Nephron progenitor cell (in vitro differentiated cells): ENCODE measurements at regions not wholly inside any gene's neighbourhood (a gene's known extent, or its start where the extent isn't known, plus 50 kb on each side); places are given as distances from the start of the nearest gene placed in this dataset.

Experiments used
- DNase-seq: peaks from one replicate; pipeline ENCODE4 v3.0.0; 2021
- H3K27ac Mint-ChIP-seq: 2 replicates; pipeline ENCODE4 v1.8.0; 2021; ENCODE audit warnings: mild to moderate bottlenecking, moderate library complexity, mixed read lengths
- H3K27me3 Mint-ChIP-seq: 2 replicates; pipeline ENCODE4 v1.8.0; 2021; ENCODE audit warnings: mild to moderate bottlenecking, low read depth, mixed read lengths; ENCODE audit not compliant: poor library complexity
- H3K36me3 Mint-ChIP-seq: 2 replicates; pipeline ENCODE4 v1.8.0; 2021; ENCODE audit warnings: low read depth, mixed read lengths
- H3K4me1 Mint-ChIP-seq: 2 replicates; pipeline ENCODE4 v1.8.0; 2021; ENCODE audit warnings: mixed read lengths
- H3K4me3 Mint-ChIP-seq: 2 replicates; pipeline ENCODE4 v1.8.0; 2021; ENCODE audit warnings: mild to moderate bottlenecking, moderate library complexity, mixed read lengths
- H3K9me3 Mint-ChIP-seq: 2 replicates; pipeline ENCODE4 v1.8.0; 2021; ENCODE audit warnings: mild to moderate bottlenecking, moderate library complexity, mixed read lengths
- CTCF ChIP-seq: fragments of 200-600 bp; sonication (generic); IDR thresholded peaks from 2 replicates; pipeline ENCODE4 v1.5.0; 2021; ENCODE audit warnings: antibody characterized with exemption

DNA sequence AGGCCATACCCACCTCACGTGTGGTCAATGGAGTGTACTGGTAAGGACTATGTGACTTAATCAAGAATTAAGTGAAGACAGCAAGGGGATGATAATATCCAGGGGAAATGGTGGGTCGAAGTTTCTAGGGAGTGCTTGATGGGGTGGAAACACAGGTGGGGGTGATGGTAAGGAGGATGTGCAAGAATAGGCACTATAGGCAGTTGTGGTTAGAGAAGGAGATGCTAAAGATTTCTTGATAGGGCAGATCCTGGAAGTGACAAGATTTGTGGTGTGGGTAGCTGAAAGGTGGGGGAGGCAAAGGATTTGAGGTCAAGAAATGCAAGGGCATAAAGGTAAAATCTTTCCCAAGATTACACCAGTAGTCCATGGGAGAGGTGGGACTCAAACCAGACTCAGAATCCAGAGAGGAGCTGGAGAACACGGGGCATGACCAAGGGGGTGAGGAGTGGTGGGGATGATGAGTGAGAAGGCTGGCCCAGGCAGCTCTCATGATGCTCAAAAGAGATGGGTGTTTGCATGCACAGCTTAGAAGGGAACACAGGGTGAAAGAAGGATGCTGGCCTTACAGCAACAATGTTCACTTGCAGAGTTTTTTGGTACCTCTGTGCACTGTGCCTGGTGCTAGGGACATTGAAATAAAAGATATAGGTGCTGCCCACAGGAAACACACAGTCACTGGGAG is 78.4 kb downstream of the CCR1 start:
- no peak overlapping the region for H3K27ac Mint-ChIP-seq
- DNase-seq, result no peak
- no peaks in the 10 kb centered on the region for H3K4me1 Mint-ChIP-seq
- no peaks in the 10 kb centered on the region for H3K36me3 Mint-ChIP-seq
- no peak for TF ChIP-seq CTCF
- H3K4me3 Mint-ChIP-seq, result no peak overlapping the region
- H3K27me3 Mint-ChIP-seq, result peaks cover 13% of the 10 kb centered on the region
- no peaks in the 10 kb centered on the region for H3K9me3 Mint-ChIP-seq

DNA sequence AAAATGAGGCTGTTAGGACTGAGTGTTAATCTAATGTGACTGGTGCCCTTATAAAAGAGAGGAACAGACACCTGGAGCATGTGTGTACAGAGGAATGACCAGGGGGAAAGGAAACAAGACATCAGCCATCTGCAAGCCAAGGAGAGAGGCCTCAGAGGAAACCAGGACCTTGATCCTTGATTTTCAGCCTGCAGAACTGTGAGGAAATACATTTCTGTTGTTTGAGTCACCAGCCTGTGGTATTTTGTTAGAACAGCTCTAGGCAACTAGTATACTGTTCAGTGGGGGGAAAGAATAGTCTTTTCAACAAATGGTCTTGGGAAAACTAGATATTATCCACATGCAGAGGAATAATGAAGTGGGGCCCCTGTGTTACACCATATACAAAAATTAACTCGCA is 80.6 kb downstream of the CCR1 start:
- DNase-seq, result no peak
- Mint-ChIP-seq H3K4me1 (no peaks in the 10 kb centered on the region), H3K4me3 (no peak overlapping the region), H3K27ac (no peak overlapping the region), H3K27me3 (peaks cover 15% of the 10 kb centered on the region), H3K9me3 (no peaks in the 10 kb centered on the region), H3K36me3 (no peaks in the 10 kb centered on the region)
- no peak for TF ChIP-seq CTCF

- TF ChIP-seq CTCF, result no peak
- Mint-ChIP-seq H3K4me1 (no peaks in the 10 kb centered on the region), H3K27me3 (peaks cover 21% of the 10 kb centered on the region), H3K9me3 (peaks cover 3% of the 10 kb centered on the region), H3K4me3 (no peak overlapping the region), H3K27ac (no peak overlapping the region), H3K36me3 (no peaks in the 10 kb centered on the region)
- no peak for DNase-seq
Measured at GRCh38 chr3:46124216-46125177, 83.6 kb downstream of the CCR1 start.

GRCh38 chr3:46123646-46124045 is 84.5 kb downstream of the CCR1 start:
- H3K36me3 Mint-ChIP-seq, result no peaks in the 10 kb centered on the region
- peaks cover 3% of the 10 kb centered on the region for H3K9me3 Mint-ChIP-seq
- no peak for DNase-seq
- no peaks in the 10 kb centered on the region for H3K4me1 Mint-ChIP-seq
- no peak for TF ChIP-seq CTCF
- peaks cover 20% of the 10 kb centered on the region for H3K27me3 Mint-ChIP-seq
- no peak overlapping the region for H3K27ac Mint-ChIP-seq
- no peak overlapping the region for H3K4me3 Mint-ChIP-seq

DNA sequence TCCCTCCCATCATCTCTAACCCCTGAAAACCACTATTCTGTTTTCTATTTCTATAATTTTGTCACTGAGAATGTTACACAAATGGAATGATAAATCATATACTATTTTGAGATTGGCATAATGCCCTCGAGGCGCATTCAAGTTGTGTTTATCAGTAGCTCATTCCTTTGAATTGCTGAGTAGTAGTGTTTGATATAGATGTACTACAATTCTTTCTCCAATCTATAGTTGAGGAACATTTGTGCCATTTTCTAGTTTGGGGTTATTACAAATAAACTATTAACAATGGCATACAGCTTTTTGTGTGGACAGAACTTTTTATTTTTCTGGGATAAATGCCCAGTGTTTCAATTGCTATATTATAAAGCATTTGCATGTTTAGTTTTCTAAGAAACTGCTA is 86.0 kb downstream of the CCR1 start:
- DNase-seq, result no peak
- H3K4me1 Mint-ChIP-seq, result no peaks in the 10 kb centered on the region
- peaks cover 3% of the 10 kb centered on the region for H3K9me3 Mint-ChIP-seq
- H3K4me3 Mint-ChIP-seq, result no peak overlapping the region
- H3K27me3 Mint-ChIP-seq, result peaks cover 13% of the 10 kb centered on the region
- H3K27ac Mint-ChIP-seq, result no peak overlapping the region
- no peak for TF ChIP-seq CTCF
- no peaks in the 10 kb centered on the region for H3K36me3 Mint-ChIP-seq
